GM12878 (cell line): ENCODE measurements at regions not wholly inside any gene's neighbourhood (a gene's known extent, or its start where the extent isn't known, plus 50 kb on each side); places are given as distances from the start of the nearest gene placed in this dataset.

Experiments used
- CTCF ChIP-seq, 3 experiments: IDR thresholded peaks in 2 of 3; conservative IDR thresholded peaks in 1 of 3; 2 replicates each; pipeline ENCODE4 v1.5.1; 2011; ENCODE audit warnings: low read depth in 3 of 3, low read length in 3 of 3, mild to moderate bottlenecking in 3 of 3, control low read depth in 2 of 3, moderate library complexity in 2 of 3, inconsistent platforms in 1 of 3, mixed read lengths in 1 of 3; ENCODE audit not compliant: control insufficient read depth in 2 of 3, insufficient read depth in 1 of 3; ENCODE audit errors: extremely low read depth in 1 of 3
- POLR2A ChIP-seq: IDR thresholded peaks from 2 replicates; pipeline ENCODE4 v1.6.1; 2011; ENCODE audit warnings: low read depth, mild to moderate bottlenecking, low read length
- RAD21 ChIP-seq: IDR thresholded peaks from 2 replicates; pipeline ENCODE4 v1.6.1; 2011; ENCODE audit warnings: mild to moderate bottlenecking, low read depth, low read length, moderate library complexity; ENCODE audit not compliant: insufficient read depth

- TF ChIP-seq RAD21 (no peak), CTCF (IDR thresholded peaks at IDR 0.05 in 2 of 3, conservative IDR thresholded peaks at IDR 0.05 in 1 of 3; ENCODE audit: control insufficient read depth in 2 of 3, extremely low read depth in 1 of 3, insufficient read depth in 1 of 3, low read depth in 3 of 3, low read length in 3 of 3) (no peak), POLR2A (no peak)
These were observed 233.7 kb upstream of the FGF13 start for GRCh38 chrX:138945219-138945618.
